GM12864 (cell line): ENCODE measurements at regions not wholly inside any gene's neighbourhood (a gene's known extent, or its start where the extent isn't known, plus 50 kb on each side); places are given as distances from the start of the nearest gene placed in this dataset.

Experiments used
- DNase-seq: peaks from one replicate; pipeline ENCODE4 v3.0.0-alpha.2; 2011; ENCODE audit warnings: low read depth
- H3K4me3 ChIP-seq: 2 replicates; pipeline ENCODE4 v1.5.1; 2011; ENCODE audit warnings: mild to moderate bottlenecking, low read depth, low read length, control low read depth
- CTCF ChIP-seq: IDR thresholded peaks from 2 replicates; pipeline ENCODE4 v1.5.1; 2011; ENCODE audit warnings: low read depth, mild to moderate bottlenecking, moderate library complexity, low read length, control low read depth, inconsistent platforms; ENCODE audit errors: missing control alignments

GRCh38 chr20:17809362-17810061 is 109.7 kb downstream of the BANF2 start:
- no peak for DNase-seq
- TF ChIP-seq CTCF, result no peak
- no peak overlapping the region for H3K4me3 ChIP-seq

GRCh38 chr20:17808782-17809181 is 109.0 kb downstream of the BANF2 start:
- H3K4me3 ChIP-seq, result no peak overlapping the region
- no peak for DNase-seq
- no peak for TF ChIP-seq CTCF

DNA sequence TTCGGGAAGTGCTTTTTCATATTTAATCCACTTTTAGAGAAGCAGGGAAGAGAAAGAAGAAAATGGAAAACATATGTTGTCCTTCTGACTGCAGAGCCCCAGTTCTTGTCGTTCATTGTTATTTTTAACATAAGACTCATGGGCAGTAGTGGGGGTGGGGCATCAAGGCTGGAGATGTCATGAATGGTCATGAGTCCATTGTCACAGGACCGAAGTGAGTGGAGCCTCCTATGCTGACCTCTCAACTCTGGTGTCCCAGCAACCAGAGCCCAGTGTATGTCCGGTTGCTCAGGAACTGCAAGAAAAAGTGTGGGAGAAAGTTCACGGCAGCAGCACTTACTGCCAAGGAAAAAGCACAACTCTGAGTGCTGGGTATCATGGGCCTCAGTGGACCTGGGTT is 108.6 kb downstream of the BANF2 start:
- H3K4me3 ChIP-seq, result no peak overlapping the region
- no peak for DNase-seq
- no peak for TF ChIP-seq CTCF

DNA sequence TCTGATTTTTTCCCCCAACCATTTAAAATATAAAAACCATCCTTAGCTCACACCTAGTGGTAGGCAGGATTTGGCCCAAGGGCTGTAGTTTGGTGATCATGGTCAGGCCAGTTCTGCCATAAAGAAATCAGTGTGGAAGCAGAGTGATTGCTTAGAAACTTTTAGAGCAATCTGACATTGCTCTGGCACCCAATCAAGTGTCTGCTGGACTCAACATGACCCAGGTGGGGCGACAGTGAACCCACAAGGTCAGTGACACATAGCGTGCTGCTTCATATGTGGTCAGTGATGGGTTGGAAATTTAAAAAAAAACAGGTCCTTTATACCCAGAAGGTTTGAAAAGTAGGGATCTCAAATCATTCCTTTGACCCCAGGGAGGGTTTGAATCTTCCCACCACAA is 107.9 kb downstream of the BANF2 start:
- H3K4me3 ChIP-seq, result no peak overlapping the region
- no peak for DNase-seq
- no peak for TF ChIP-seq CTCF

- DNase-seq, result no peak
- H3K4me3 ChIP-seq, result no peak overlapping the region
- TF ChIP-seq CTCF, result no peak
Measured at GRCh38 chr20:17806739-17807441, 107.1 kb downstream of the BANF2 start.

DNA sequence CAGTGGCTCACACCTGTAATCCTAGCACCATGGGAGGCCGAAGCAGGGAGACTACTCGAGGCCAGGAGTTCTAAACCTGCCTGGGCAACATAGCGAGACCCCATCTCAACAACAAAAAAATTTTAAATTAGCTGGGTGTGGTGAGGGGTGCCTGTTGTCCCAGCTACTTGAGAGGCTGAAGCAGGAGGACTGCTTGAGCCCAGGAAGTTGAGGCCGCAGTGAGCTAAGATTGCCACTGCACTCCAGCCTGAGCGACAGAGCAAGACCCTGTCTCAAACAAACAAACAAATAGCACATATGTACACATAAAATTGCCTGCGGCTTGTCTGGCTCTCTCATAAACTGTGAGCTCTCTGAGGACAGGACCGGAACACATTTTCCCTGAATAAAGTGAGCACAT is 106.3 kb downstream of the BANF2 start:
- TF ChIP-seq CTCF, result no peak
- DNase-seq, result no peak
- H3K4me3 ChIP-seq, result no peak overlapping the region

GRCh38 chr20:17803765-17804164 is 104.0 kb downstream of the BANF2 start:
- no peak for DNase-seq
- TF ChIP-seq CTCF, result no peak
- H3K4me3 ChIP-seq, result no peak overlapping the region
